OCI-LY7 (cell line): ENCODE measurements at regions not wholly inside any gene's neighbourhood (a gene's known extent, or its start where the extent isn't known, plus 50 kb on each side); places are given as distances from the start of the nearest gene placed in this dataset.

Experiments
- BruUV-seq: library from RNA; stranded (reverse); fragments of 400-500 nt; replicated peaks from 2 replicates; lab custom pipeline; 2021; lab: Mats Ljungman, UMichigan
- CTCF ChIA-PET: fragments of 300-600 bp; sonication (Branson Sonifier 250); formaldehyde crosslinking; loops from one replicate; lab custom pipeline; 2022; ENCODE audit warnings: antibody characterized with exemption; ENCODE audit not compliant: unreplicated experiment; lab: Charles Lee
- POLR2A ChIA-PET: fragments of 300-600 bp; sonication (Branson Sonifier 250); formaldehyde crosslinking; loops from one replicate; lab custom pipeline; 2022; ENCODE audit warnings: antibody characterized with exemption; lab: Charles Lee
- DNase-seq: peaks from one replicate; pipeline ENCODE4 v3.0.0-alpha.2; 2015; ENCODE audit warnings: low spot score
- H2AFZ ChIP-seq: fragments of 200-600 bp; sonication (generic), shearing (Covaris generic); 2 replicates; pipeline ENCODE4 v1.6.1; 2014; ENCODE audit warnings: mild to moderate bottlenecking, antibody characterized with exemption, low read length, moderate library complexity
- H3K27ac ChIP-seq: fragments of 200-600 bp; sonication (generic); 2 replicates; pipeline ENCODE4 v1.5.1; 2014; ENCODE audit warnings: mixed run types, low read depth, mild to moderate bottlenecking, moderate library complexity, low read length, inconsistent platforms; ENCODE audit not compliant: poor library complexity, severe bottlenecking
- H3K36me3 ChIP-seq: fragments of 200-600 bp; sonication (generic); 2 replicates; pipeline ENCODE4 v1.6.1; 2014; ENCODE audit warnings: mild to moderate bottlenecking, antibody characterized with exemption, low read length, moderate library complexity, mixed read lengths; ENCODE audit not compliant: insufficient read depth
- H3K4me1 ChIP-seq: fragments of 200-600 bp; sonication (generic); 2 replicates; pipeline ENCODE4 v1.5.1; 2014; ENCODE audit warnings: mild to moderate bottlenecking, low read length; ENCODE audit not compliant: insufficient read depth, poor library complexity, severe bottlenecking
- H3K4me2 ChIP-seq: fragments of 200-600 bp; sonication (generic); 2 replicates; pipeline ENCODE4 v1.6.1; 2014; ENCODE audit warnings: mild to moderate bottlenecking, low read length
- H3K4me3 ChIP-seq: fragments of 200-600 bp; sonication (generic); 2 replicates; pipeline ENCODE4 v1.5.1; 2014; ENCODE audit warnings: mild to moderate bottlenecking, low read depth, low read length; ENCODE audit not compliant: poor library complexity, severe bottlenecking
- H3K79me2 ChIP-seq: fragments of 200-600 bp; sonication (generic); 2 replicates; pipeline ENCODE4 v1.6.1; 2016; ENCODE audit warnings: low read depth, mild to moderate bottlenecking, low read length, moderate library complexity, mixed read lengths; ENCODE audit not compliant: insufficient read depth
- H3K9me2 ChIP-seq: fragments of 200-600 bp; sonication (generic); 2 replicates; pipeline ENCODE4 v1.6.1; 2016; ENCODE audit warnings: mild to moderate bottlenecking, low read length, mixed read lengths; ENCODE audit not compliant: insufficient read depth
- H3K9me3 ChIP-seq: fragments of 200-600 bp; sonication (generic); 2 replicates; pipeline ENCODE4 v1.6.1; 2014; ENCODE audit warnings: mild to moderate bottlenecking, mixed run types, low read length, mixed read lengths
- H4K20me1 ChIP-seq: fragments of 200-600 bp; sonication (generic); 2 replicates; pipeline ENCODE4 v1.6.1; 2014; ENCODE audit warnings: mild to moderate bottlenecking, antibody characterized with exemption, low read length, moderate library complexity, mixed read lengths; ENCODE audit not compliant: insufficient read depth
- CTCF ChIP-seq: fragments of 200-600 bp; sonication (generic); conservative IDR thresholded peaks from 2 replicates; pipeline ENCODE4 v1.5.1; 2014; ENCODE audit warnings: mild to moderate bottlenecking, antibody characterized with exemption, low read length, moderate library complexity, mixed read lengths
- EZH2phosphoT487 ChIP-seq: fragments of 200-600 bp; sonication (generic); IDR thresholded peaks from 2 replicates; pipeline ENCODE4 v1.6.1; 2018; ENCODE audit warnings: low read depth, borderline replicate concordance, mild to moderate bottlenecking, mixed run types, antibody characterized with exemption, low read length, moderate library complexity, mixed read lengths
- intact Hi-C: fragments of 100-400 bp; cut with micrococcal nuclease; formaldehyde crosslinking; loops from one replicate; pipeline ENCODE4 v1.10.0; 2022; ENCODE audit not compliant: unreplicated experiment

GRCh38 chr2:58794916-58795315 is 553.8 kb upstream of the FANCL start:
- H3K36me3 ChIP-seq: no peaks in the 10 kb centered on the region
- intact Hi-C loops: no loop called here
- CTCF ChIA-PET: no interaction called here
- TF ChIP-seq CTCF: no peak
- no peak for TF ChIP-seq EZH2phosphoT487
- H3K9me3 ChIP-seq: no peaks in the 10 kb centered on the region
- H4K20me1 ChIP-seq: no peaks in the 10 kb centered on the region
- POLR2A ChIA-PET: no interaction called here
- H3K27ac ChIP-seq: no peak overlapping the region
- no peak overlapping the region for H3K4me3 ChIP-seq
- BruUV-seq: no TSS peak
- no peak overlapping the region for H2AFZ ChIP-seq
- H3K4me2 ChIP-seq: no peak overlapping the region
- H3K79me2 ChIP-seq: no peaks in the 10 kb centered on the region
- no peaks in the 10 kb centered on the region for H3K9me2 ChIP-seq
- no peak for DNase-seq
- no peaks in the 10 kb centered on the region for H3K4me1 ChIP-seq

GRCh38 chr2:58794103-58794502 is 553.0 kb upstream of the FANCL start:
- TF ChIP-seq CTCF: no peak
- no peak for TF ChIP-seq EZH2phosphoT487
- H3K9me3 ChIP-seq: no peaks in the 10 kb centered on the region
- H3K9me2 ChIP-seq: no peaks in the 10 kb centered on the region
- CTCF ChIA-PET: no interaction called here
- no peaks in the 10 kb centered on the region for H3K36me3 ChIP-seq
- no peaks in the 10 kb centered on the region for H3K4me1 ChIP-seq
- H3K4me3 ChIP-seq: no peak overlapping the region
- POLR2A ChIA-PET: no interaction called here
- no peak for DNase-seq
- H2AFZ ChIP-seq: no peak overlapping the region
- no TSS peak for BruUV-seq
- no peaks in the 10 kb centered on the region for H3K79me2 ChIP-seq
- no peaks in the 10 kb centered on the region for H4K20me1 ChIP-seq
- no peak overlapping the region for H3K27ac ChIP-seq
- intact Hi-C loops: no loop called here
- no peak overlapping the region for H3K4me2 ChIP-seq

- Histone ChIP-seq H3K4me1 (no peaks in the 10 kb centered on the region), H3K9me3 (no peaks in the 10 kb centered on the region), H3K4me2 (no peak overlapping the region), H4K20me1 (no peaks in the 10 kb centered on the region), H3K36me3 (no peaks in the 10 kb centered on the region), H3K27ac (no peak overlapping the region), H3K79me2 (no peaks in the 10 kb centered on the region), H2AFZ (no peak overlapping the region), H3K9me2 (no peaks in the 10 kb centered on the region), H3K4me3 (no peak overlapping the region)
- BruUV-seq: no TSS peak
- DNase-seq: no peak
- intact Hi-C loops: no loop called here
- TF ChIP-seq CTCF: no peak
- TF ChIP-seq EZH2phosphoT487: no peak
- POLR2A ChIA-PET: interaction anchor here (0.7 to 1.1 kb wide), 3 partner anchors 9 to 19 kb away, joined by 3 read pairs; no protein-coding TSS in a partner anchor
- CTCF ChIA-PET: no interaction called here
Measured at GRCh38 chr2:58788402-58788801, 547.3 kb upstream of the FANCL start.
